GM21619 (cell line): ENCODE measurements at regions not wholly inside any gene's neighbourhood (a gene's known extent, or its start where the extent isn't known, plus 50 kb on each side); places are given as distances from the start of the nearest gene placed in this dataset.

Experiments used
- ATAC-seq: cut with Tn5 transposase; IDR thresholded peaks from one replicate; pipeline ENCODE4 v1.9.1; 2021; ENCODE audit not compliant: unreplicated experiment

DNA sequence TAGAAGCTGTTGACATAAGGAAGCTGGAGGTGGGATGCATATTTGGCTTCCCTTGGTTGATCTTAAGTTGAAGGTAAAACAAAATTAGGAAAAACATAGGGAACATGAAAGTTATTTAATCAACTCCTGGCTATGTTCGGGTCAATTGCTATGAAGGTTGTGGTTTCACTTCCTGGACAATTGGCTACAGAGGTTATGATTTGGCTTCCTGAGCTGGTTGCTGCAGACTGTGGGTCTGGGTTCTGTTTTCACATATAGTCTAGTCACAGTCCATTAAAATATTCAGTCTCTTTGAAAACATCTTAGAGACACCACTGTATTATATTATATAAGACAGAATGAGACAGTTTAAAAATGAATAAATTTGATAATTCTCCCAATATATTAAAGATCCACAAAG is 895.2 kb upstream of the USP15 start:
- no peak for ATAC-seq

DNA sequence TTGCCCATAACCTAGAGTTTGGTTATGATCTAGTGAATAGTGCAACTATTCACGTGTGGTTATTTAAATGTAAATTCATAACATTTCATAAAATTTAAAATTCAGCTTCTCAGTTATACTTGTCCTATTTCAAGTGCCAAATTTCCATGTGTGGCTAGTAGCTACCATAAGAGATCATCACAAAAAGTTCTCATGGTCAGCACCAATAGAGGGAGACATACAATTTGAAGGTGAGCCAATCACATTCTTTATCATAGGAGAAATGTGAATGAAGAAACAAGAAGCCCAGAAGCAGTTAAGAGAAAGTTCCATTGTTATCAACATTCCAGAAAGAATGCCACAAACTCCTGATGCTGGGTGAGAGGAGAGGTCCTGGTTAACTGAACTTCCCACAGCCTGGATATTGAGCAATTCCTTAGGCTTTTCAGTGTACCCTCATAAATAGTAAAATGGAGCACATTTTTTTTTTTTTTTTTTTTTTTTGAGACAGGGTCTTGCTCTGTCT is 892.9 kb upstream of the USP15 start:
- ATAC-seq = no peak

GRCh38 chr12:61369241-61369910 is 890.8 kb upstream of the USP15 start:
- ATAC-seq = no peak

- no peak for ATAC-seq
Observed at GRCh38 chr12:61384511-61384910, 875.7 kb upstream of the USP15 start.

- ATAC-seq = no peak
Observed at GRCh38 chr12:61385771-61386170, 874.4 kb upstream of the USP15 start.

DNA sequence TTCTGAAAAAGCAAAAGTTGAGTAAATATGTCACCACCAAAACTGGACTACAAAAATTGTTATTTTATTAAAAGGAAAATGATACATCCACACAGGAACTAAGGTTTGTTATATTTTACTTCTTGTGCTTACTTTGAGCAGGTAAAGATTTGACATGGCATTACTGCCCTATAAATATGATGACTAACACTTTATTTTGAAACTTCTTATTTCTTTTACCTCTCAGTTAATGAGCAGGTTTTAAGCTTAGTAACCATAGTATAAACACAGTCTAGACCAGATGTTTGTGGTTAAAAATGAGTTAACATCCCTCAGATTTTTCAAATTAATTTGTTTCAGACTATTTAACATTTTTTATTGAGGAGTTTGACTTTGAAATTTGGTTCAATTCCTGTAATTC is 862.5 kb upstream of the USP15 start:
- no peak for ATAC-seq

DNA sequence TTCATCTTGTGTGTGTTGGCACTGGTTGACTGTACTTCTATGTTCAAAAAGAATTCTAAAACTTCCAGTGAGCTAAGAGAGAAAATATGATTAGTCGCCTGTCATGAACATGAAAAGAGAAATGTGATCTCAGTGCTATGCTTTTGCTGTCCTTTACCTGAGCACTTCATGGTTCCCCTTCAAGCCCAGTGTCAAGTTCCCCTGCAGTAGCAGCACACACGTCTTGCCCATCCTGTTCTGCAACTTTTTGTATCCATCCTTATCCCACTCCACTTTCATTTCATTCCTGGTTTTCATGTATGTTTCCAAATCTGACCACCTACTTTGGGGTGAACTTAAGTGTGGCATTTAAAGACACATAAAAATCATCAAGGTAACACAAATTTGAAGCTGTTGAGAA is 848.0 kb upstream of the USP15 start:
- ATAC-seq = no peak

GRCh38 chr12:61414470-61414869 is 845.7 kb upstream of the USP15 start:
- no peak for ATAC-seq

DNA sequence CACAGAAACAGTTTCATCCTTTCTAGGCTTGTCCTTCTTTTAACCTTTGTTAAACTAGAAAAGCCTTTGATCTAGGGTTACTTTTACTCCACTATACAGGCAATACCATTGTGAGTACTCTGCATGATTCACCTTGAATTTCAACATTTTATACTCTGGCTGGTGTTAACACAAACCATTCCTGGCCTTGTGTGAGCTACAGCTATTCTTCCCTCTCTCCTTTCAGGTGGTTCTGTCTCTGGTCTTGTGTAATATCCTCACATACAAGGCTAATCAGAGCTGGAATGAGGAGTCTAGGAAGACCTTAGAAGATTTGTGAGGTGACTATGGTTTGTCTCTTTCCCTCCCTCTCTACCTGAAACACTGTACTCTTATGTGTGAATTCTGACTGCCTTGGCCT is 837.4 kb upstream of the USP15 start:
- no peak for ATAC-seq

DNA sequence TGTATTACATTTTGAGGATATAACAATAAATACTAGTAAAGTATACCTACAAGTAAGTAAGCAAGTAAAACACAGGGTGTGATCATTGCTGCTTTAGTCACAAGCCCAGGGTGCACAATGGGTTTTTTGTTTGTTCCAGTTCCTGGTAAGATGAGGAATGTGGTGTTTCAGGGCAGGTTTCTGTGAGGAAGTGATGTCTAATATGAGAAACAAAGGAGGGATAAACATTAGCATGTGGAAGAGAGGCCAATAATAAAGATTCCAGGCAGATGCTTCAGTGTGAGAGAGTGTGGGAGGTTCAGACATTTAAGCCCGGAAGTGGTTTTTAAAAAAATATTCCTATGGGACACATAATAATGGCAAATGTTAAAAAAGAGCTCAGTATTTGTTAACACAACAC is 808.1 kb upstream of the USP15 start:
- no peak for ATAC-seq

DNA sequence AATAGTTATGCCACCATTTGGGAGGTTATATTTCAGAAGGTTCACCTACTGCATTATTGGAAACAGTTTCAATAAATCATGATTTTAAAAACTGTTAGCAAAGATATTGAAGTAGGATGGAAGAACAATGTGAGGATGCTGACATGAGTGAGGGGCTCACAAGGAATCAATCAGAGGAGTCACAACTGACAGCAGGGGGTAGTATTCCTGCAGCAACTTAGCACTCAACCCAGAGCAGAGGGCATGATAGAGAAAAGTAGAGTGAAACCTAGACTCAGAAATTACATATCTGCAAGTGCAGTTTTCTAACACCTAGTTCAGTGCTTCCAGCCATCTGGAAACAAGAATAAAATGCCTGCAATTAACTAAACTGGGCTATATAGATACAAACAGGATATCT is 772.5 kb upstream of the USP15 start:
- ATAC-seq = no peak

DNA sequence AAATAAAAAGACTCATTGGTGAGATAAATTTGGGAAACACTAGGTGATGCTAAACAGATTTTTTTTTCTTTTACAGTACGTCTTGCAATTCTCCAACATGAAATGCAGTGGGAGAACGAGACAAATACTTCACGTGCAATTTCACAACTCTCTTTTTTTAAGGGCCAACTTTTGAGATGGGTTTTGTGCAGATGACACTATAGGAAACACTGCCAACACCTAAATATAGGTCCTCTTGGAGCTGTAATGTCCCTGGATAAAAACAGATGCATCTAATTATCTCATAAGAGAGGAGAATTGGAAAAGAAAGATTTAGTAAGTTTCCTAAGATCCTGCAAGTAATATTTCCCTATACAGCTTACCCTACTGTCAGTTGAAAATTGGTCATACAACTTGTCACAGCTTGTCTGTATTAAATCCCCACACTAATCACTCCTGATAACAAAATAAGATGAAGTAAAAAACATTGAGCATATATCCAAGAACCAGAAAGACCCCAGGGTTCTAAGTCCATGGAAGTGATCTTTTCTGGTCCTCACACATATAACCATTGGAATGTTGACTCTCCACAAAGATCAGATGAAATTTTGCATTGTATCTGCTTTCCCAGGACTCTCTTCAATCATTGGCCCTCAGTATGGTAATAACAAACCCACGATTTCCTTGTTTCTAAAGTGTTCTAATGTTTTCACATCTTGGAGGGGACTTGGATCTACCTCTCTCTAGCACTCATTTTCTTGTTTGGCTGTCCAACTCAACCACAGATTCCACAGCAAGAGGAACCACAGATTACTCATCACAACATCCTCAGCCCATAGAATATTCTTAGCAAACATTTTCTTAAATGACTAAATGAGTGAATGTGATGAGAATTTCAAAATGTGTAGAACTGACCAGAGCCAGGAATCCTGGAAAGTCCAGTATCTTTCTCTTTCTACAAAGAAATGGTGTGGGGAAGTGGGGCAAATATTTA is 769.4 kb upstream of the USP15 start:
- no peak for ATAC-seq

- ATAC-seq = no peak
Observed at GRCh38 chr12:61502179-61502578, 758.0 kb upstream of the USP15 start.

DNA sequence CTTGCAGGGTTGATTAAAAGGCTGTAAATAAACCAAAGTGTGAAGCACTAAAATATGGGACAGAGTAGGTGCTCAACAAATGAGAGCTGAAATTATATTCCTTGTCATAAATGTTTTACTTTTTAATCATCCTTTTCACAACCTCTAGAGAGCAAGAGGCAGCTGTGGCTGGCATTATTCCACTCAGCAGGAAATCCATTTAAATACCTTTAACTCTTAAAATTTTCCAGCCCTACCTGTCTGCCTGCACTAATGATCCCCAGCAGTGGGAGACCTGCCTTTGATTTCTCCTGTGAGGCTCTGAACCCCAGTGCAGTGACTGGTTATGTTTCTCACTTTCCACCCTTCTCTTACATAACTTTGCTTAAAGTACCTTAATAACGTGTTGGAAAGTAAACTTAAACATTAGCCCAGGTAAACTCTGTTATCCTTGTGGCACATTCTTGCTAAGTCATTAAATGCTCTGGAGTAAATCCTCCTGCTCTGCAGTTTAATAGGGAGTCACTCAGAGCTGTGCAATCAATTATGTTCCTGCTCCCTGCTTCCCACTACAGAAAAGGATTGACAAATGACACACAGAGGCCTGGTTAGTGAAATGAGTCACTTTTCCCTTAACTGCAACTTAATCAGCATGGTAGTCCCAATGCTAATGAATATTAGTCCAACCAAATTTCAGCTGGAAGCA is 755.7 kb upstream of the USP15 start:
- no peak for ATAC-seq

GRCh38 chr12:61513499-61513898 is 746.7 kb upstream of the USP15 start:
- ATAC-seq = no peak

DNA sequence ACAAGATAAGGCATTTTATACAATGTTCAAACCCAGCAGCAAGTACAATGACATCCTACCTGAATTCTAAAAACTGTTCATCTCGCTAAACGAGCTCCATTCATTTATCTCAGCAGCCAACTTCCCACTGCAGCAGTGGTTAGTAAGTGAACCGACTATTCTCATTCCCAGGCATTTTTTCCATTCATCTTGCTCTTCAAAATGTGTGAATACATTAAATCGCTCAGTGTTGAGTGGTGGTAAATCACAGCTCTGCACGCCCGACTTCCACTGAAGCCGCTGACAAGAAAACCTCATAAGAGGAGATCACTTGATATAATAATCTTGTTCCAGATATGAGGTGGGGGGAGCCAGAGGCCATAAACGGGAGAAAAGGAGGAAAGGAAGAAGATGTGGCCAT is 746.2 kb upstream of the USP15 start:
- no peak for ATAC-seq

DNA sequence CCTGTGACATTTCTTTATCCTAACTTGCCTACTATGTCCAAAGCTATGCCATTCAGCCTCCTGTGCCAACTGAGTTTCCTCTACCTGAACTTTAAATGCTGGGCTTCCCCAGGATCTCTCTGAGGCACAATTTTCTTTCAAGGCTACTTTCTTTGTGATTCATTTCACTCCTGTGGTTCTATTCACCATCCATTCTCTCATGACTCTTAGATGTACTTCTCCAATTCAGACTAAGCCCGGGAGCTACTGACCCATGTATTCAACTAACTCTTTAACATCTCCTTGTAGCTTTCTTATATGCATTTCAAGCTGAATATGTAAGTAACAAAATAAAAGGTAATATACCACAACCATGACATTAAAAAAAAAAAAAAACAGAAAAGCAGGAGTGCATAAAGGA is 738.9 kb upstream of the USP15 start:
- ATAC-seq = no peak

DNA sequence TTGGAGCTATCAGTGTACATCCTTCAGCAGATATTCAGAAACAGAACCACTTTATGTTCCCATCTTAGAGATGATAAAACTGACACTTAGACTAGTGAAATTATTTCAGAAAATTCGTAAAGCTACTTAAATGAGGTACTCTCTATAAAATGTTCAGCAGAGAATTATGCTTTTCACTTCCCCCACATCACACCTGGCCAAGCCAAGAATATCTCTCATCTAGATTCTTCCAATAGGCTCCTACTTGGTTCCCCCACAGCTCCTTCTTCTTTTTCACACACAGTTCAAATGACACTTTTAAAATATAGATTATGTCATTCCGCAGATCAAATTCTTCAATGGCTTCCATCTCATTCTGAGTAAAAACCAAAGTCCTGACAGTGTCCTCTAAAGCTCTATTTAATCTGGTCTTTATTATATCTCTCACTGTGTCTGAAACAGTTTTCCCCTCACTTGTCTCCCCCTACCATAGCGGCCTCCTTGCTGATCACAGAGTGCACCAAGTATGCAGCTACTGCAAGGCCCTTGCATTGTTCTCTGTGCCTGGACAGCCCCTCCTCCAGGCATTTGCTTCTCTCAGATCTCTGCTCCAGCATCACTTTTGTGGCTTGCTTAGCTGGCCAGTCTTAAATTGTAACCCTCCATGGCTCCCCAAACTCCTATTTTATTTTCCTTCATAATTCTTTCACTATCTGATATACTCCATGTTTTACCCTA is 736.8 kb upstream of the USP15 start:
- ATAC-seq = no peak

DNA sequence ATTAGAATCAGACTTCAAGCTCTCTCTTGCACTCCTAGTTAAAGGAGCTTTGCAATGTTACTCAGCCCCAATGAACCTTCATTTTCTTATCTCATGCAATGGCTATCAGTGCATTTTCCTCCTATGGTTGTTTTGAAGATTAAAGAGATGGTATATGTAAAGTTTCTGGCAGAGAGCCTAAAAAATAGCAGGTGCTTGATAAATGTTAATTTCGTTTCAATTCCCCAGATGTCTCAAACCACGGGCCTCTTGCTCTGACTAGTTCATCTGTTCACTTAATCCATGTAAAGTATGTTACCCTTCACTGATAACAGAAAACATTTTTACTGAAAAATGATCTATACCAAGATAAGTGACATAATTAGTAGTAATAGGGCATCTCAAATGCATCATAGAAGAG is 735.4 kb upstream of the USP15 start:
- ATAC-seq = no peak

GRCh38 chr12:61525331-61525730 is 734.9 kb upstream of the USP15 start:
- no peak for ATAC-seq

DNA sequence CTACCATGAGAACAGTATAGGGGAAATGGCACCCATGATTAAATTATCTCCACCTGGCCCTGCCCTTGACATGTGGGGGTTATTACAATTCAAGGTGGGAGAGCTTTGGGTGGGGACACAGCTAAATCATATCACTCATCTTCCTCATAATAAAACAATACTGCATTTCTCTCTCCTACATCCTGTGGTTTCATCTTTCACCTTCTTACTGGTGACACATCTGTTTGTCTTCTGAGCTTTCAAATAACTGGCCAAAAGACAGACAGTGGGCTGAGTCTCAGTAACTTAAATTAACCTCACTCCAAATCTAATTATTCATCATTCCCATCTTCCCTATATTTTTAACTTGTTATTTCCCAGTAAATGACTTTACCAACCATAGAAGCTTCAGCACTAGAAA is 729.7 kb upstream of the USP15 start:
- ATAC-seq = no peak
